Activated CD4-positive, alpha-beta T cell treated with anti-CD3 and anti-CD28 coated beads, Interleukin-2, amount 50 U/mL, for 16 hours (primary cell): ENCODE measurements at regions not wholly inside any gene's neighbourhood (a gene's known extent, or its start where the extent isn't known, plus 50 kb on each side); places are given as distances from the start of the nearest gene placed in this dataset.

Experiments
- DNase-seq: peaks from one replicate; pipeline ENCODE4 v3.0.0-alpha.2; 2020

GRCh38 chr13:44263751-44264620 is 109.6 kb upstream of the SERP2 start:
- no peak for DNase-seq

GRCh38 chr13:44266305-44266704 is 107.3 kb upstream of the SERP2 start:
- DNase-seq: no peak

GRCh38 chr13:44266772-44267171 is 106.9 kb upstream of the SERP2 start:
- DNase-seq: no peak

GRCh38 chr13:44267203-44267602 is 106.4 kb upstream of the SERP2 start:
- no peak for DNase-seq

GRCh38 chr13:44267980-44268379 is 105.6 kb upstream of the SERP2 start:
- no peak for DNase-seq

GRCh38 chr13:44268980-44269379 is 104.6 kb upstream of the SERP2 start:
- DNase-seq: no peak

- no peak for DNase-seq
Measured at GRCh38 chr13:44270150-44270549, 103.5 kb upstream of the SERP2 start.

- no peak for DNase-seq
Measured at GRCh38 chr13:44271031-44271455, 102.6 kb upstream of the SERP2 start.

GRCh38 chr13:44271473-44271872 is 102.2 kb upstream of the SERP2 start:
- DNase-seq: no peak

- DNase-seq: no peak
Measured at GRCh38 chr13:44271915-44272341, 101.7 kb upstream of the SERP2 start.

- no peak for DNase-seq
Measured at GRCh38 chr13:44272692-44273091, 100.9 kb upstream of the SERP2 start.

GRCh38 chr13:44273216-44273615 is 100.4 kb upstream of the SERP2 start:
- no peak for DNase-seq

- DNase-seq: peak; percentile 70
Measured at GRCh38 chr13:44273991-44274770, 99.4 kb upstream of the SERP2 start.

- DNase-seq: no peak
Measured at GRCh38 chr13:44274771-44275205, 98.8 kb upstream of the SERP2 start.

GRCh38 chr13:44275381-44275780 is 98.2 kb upstream of the SERP2 start:
- DNase-seq: no peak

GRCh38 chr13:44276061-44276460 is 97.6 kb upstream of the SERP2 start:
- DNase-seq: no peak

- no peak for DNase-seq
Measured at GRCh38 chr13:44277459-44277858, 96.2 kb upstream of the SERP2 start.

- no peak for DNase-seq
Measured at GRCh38 chr13:44278166-44278565, 95.5 kb upstream of the SERP2 start.

GRCh38 chr13:44280456-44280855 is 93.2 kb upstream of the SERP2 start:
- no peak for DNase-seq

GRCh38 chr13:44281252-44282000 is 92.2 kb upstream of the SERP2 start:
- DNase-seq: no peak

GRCh38 chr13:44283600-44283999 is 90.0 kb upstream of the SERP2 start:
- no peak for DNase-seq

- DNase-seq: no peak
Measured at GRCh38 chr13:44287958-44288357, 85.7 kb upstream of the SERP2 start.

- peak; percentile 46 for DNase-seq
Measured at GRCh38 chr13:44292545-44292944, 81.1 kb upstream of the SERP2 start.
